AG09309 (cell line): ENCODE measurements at regions not wholly inside any gene's neighbourhood (a gene's known extent, or its start where the extent isn't known, plus 50 kb on each side); places are given as distances from the start of the nearest gene placed in this dataset.

Experiments
- DNase-seq: peaks from one replicate; pipeline ENCODE4 v3.0.0-alpha.2; 2010; ENCODE audit warnings: low read depth
- H3K4me3 ChIP-seq: 2 replicates; pipeline ENCODE4 v1.5.1; 2011; ENCODE audit warnings: mild to moderate bottlenecking, low read depth, low read length, moderate library complexity; ENCODE audit not compliant: control insufficient read depth
- CTCF ChIP-seq: IDR thresholded peaks from 2 replicates; pipeline ENCODE4 v1.5.1; 2011; ENCODE audit warnings: mild to moderate bottlenecking, low read depth, low read length, inconsistent platforms; ENCODE audit not compliant: insufficient read depth, control insufficient read depth; ENCODE audit errors: missing control alignments

GRCh38 chr6:49370518-49370917, 92.5 kb downstream of the MMUT start:
- H3K4me3 ChIP-seq = no peak overlapping the region
- DNase-seq = no peak
- no peak for TF ChIP-seq CTCF

- no peak for DNase-seq
- no peak overlapping the region for H3K4me3 ChIP-seq
- no peak for TF ChIP-seq CTCF
These were observed 96.5 kb downstream of the MMUT start for GRCh38 chr6:49366539-49366938.

- TF ChIP-seq CTCF = no peak
- no peak for DNase-seq
- H3K4me3 ChIP-seq = no peak overlapping the region
These were observed 114.5 kb downstream of the MMUT start for GRCh38 chr6:49348561-49348960.

GRCh38 chr6:49342410-49342809, 120.6 kb downstream of the MMUT start:
- no peak for DNase-seq
- no peak overlapping the region for H3K4me3 ChIP-seq
- TF ChIP-seq CTCF = no peak

GRCh38 chr6:49341869-49342268, 121.2 kb downstream of the MMUT start:
- TF ChIP-seq CTCF = no peak
- no peak for DNase-seq
- no peak overlapping the region for H3K4me3 ChIP-seq

GRCh38 chr6:49339096-49339495, 124.0 kb downstream of the MMUT start:
- no peak overlapping the region for H3K4me3 ChIP-seq
- no peak for TF ChIP-seq CTCF

GRCh38 chr6:49336514-49337131, 126.4 kb downstream of the MMUT start:
- TF ChIP-seq CTCF = no peak
- H3K4me3 ChIP-seq = no peak overlapping the region
- peak; percentile 46 for DNase-seq

More at GRCh38 chr6:49339096-49339495, 124.0 kb downstream of the MMUT start:
- no peak for DNase-seq
